Neural cell (in vitro differentiated cells): ENCODE measurements at regions not wholly inside any gene's neighbourhood (a gene's known extent, or its start where the extent isn't known, plus 50 kb on each side); places are given as distances from the start of the nearest gene placed in this dataset.

Experiments
- EZH2 ChIP-seq: fragments of 200-600, 300-800 bp; shearing (Covaris generic), sonication (generic); IDR thresholded peaks from 2 replicates; pipeline ENCODE4 v1.6.1; 2014; ENCODE audit warnings: antibody characterized with exemption, low read length, borderline replicate concordance, mild to moderate bottlenecking; ENCODE audit not compliant: insufficient read depth, poor library complexity, severe bottlenecking
- MXI1 ChIP-seq: fragments of 450-650 bp; conservative IDR thresholded peaks from 2 replicates; pipeline ENCODE4 v1.6.1; 2014; ENCODE audit warnings: antibody characterized with exemption, mild to moderate bottlenecking; ENCODE audit not compliant: poor library complexity, severe bottlenecking
- POLR2AphosphoS5 ChIP-seq: IDR thresholded peaks from 2 replicates; pipeline ENCODE4 v1.6.1; 2012
- SMC3 ChIP-seq: fragments of 450-650 bp; conservative IDR thresholded peaks from 2 replicates; pipeline ENCODE4 v1.6.1; 2014; ENCODE audit warnings: antibody characterized with exemption, mild to moderate bottlenecking, moderate library complexity; ENCODE audit not compliant: poor library complexity
- TF ChIP-seq, protein P1 (sequence below): fragments of 450-650 bp; IDR thresholded peaks from 2 replicates; pipeline ENCODE4 v1.5.1; 2014; ENCODE audit warnings: antibody characterized with exemption, mild to moderate bottlenecking, moderate library complexity; ENCODE audit not compliant: poor library complexity, severe bottlenecking
- TF ChIP-seq, protein P2 (sequence below): IDR thresholded peaks from 2 replicates; pipeline ENCODE4 v1.6.1; 2012; ENCODE audit warnings: borderline replicate concordance

DNA sequence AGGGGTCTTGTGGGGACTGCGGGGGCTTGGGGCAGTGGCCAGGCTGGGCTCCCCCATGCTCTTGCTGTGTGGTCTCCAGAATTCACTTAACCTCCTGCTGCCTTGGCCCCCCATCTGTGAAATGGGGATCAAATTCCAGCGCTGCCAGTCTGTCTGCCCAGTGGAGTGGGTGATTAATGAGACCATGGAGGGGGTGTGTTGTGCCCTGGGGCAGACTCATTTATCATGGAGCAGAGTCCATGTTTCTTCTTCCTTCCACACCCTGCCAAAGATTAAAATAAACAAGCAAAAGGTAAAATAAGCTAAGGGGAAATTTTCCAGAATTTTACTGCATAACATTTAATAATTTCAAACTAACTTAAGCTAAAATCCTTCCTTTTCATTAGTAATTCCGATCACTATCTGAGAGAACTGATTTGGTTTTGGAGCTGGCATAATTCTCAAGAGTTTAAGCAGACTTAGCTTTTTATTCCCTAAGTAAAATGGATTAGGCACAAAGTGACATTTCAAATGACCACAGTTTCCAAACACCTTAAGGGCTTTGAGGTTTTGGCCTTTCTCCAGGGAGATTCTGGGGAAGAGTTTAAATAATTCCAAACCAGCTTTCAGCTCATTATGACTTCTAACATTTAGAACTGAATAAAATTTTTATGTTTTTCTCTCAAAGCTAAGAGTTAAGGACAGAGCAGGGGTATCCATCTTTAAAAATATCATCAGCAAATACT lies 211.9 kb downstream of the CXCL12 start:
- TF ChIP-seq, protein P1, sequence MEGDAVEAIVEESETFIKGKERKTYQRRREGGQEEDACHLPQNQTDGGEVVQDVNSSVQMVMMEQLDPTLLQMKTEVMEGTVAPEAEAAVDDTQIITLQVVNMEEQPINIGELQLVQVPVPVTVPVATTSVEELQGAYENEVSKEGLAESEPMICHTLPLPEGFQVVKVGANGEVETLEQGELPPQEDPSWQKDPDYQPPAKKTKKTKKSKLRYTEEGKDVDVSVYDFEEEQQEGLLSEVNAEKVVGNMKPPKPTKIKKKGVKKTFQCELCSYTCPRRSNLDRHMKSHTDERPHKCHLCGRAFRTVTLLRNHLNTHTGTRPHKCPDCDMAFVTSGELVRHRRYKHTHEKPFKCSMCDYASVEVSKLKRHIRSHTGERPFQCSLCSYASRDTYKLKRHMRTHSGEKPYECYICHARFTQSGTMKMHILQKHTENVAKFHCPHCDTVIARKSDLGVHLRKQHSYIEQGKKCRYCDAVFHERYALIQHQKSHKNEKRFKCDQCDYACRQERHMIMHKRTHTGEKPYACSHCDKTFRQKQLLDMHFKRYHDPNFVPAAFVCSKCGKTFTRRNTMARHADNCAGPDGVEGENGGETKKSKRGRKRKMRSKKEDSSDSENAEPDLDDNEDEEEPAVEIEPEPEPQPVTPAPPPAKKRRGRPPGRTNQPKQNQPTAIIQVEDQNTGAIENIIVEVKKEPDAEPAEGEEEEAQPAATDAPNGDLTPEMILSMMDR: no peak
- TF ChIP-seq EZH2 (no peak), SMC3 (no peak), MXI1 (no peak), POLR2AphosphoS5 (no peak)
- TF ChIP-seq, protein P2, sequence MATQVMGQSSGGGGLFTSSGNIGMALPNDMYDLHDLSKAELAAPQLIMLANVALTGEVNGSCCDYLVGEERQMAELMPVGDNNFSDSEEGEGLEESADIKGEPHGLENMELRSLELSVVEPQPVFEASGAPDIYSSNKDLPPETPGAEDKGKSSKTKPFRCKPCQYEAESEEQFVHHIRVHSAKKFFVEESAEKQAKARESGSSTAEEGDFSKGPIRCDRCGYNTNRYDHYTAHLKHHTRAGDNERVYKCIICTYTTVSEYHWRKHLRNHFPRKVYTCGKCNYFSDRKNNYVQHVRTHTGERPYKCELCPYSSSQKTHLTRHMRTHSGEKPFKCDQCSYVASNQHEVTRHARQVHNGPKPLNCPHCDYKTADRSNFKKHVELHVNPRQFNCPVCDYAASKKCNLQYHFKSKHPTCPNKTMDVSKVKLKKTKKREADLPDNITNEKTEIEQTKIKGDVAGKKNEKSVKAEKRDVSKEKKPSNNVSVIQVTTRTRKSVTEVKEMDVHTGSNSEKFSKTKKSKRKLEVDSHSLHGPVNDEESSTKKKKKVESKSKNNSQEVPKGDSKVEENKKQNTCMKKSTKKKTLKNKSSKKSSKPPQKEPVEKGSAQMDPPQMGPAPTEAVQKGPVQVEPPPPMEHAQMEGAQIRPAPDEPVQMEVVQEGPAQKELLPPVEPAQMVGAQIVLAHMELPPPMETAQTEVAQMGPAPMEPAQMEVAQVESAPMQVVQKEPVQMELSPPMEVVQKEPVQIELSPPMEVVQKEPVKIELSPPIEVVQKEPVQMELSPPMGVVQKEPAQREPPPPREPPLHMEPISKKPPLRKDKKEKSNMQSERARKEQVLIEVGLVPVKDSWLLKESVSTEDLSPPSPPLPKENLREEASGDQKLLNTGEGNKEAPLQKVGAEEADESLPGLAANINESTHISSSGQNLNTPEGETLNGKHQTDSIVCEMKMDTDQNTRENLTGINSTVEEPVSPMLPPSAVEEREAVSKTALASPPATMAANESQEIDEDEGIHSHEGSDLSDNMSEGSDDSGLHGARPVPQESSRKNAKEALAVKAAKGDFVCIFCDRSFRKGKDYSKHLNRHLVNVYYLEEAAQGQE: no peak
